GM12892 (cell line): ENCODE measurements at regions not wholly inside any gene's neighbourhood (a gene's known extent, or its start where the extent isn't known, plus 50 kb on each side); places are given as distances from the start of the nearest gene placed in this dataset.

ENCODE experiments used
- DNase-seq: peaks from one replicate; pipeline ENCODE4 v3.0.0; 2011; ENCODE audit not compliant: insufficient read length
- FAIRE-seq: peaks from 2 replicates; lab custom pipeline; 2011; peaks lifted over from hg19 to GRCh38; lab: Jason Lieb, UNC
- POLR2A ChIP-seq: IDR thresholded peaks from 2 replicates; pipeline ENCODE4 v1.6.1; 2011; ENCODE audit warnings: low read depth, low read length, control low read depth
- POLR2AphosphoS5 ChIP-seq: IDR thresholded peaks from 2 replicates; pipeline ENCODE4 v1.6.1; 2011; ENCODE audit warnings: low read depth, low read length, control low read depth
- TAF1 ChIP-seq: IDR thresholded peaks from 2 replicates; pipeline ENCODE4 v1.6.1; 2011; ENCODE audit warnings: low read depth, mild to moderate bottlenecking, control low read depth, low read length, borderline replicate concordance

GRCh38 chr11:115119146-115119545 lies 385.1 kb downstream of the CADM1 start:
- FAIRE-seq (no peak), DNase-seq (no peak)
- TF ChIP-seq TAF1 (no peak), POLR2AphosphoS5 (no peak), POLR2A (no peak)
